Right atrium auricular region (tissue), 2 donors: ENCODE measurements at regions not wholly inside any gene's neighbourhood (a gene's known extent, or its start where the extent isn't known, plus 50 kb on each side); places are given as distances from the start of the nearest gene placed in this dataset.

Experiments
- DNase-seq: peaks from one replicate; pipeline ENCODE4 v3.0.0-alpha.2; 2019; ENCODE audit warnings: low spot score
- H3K27ac ChIP-seq, 2 donors: fragments of 200-600 bp; sonication (generic); 1 replicate in 1 of 2; 2 replicates in 1 of 2; pipeline ENCODE4 v1.5.1; 2016 to 2019
- H3K27me3 ChIP-seq, 2 donors: fragments of 200-600 bp; sonication (generic); one replicate each; pipeline versions ENCODE4 v1.5.1 to v1.6.0; 2017 to 2019
- H3K36me3 ChIP-seq: fragments of 200-600 bp; sonication (generic); one replicate; pipeline ENCODE4 v1.5.1; 2016
- H3K4me1 ChIP-seq, 2 donors: fragments of 200-600 bp; sonication (generic); one replicate each; pipeline versions ENCODE4 v1.5.1 to v1.6.0; 2017 to 2019
- H3K4me3 ChIP-seq, 2 donors: fragments of 200-600 bp; sonication (generic); 1 replicate in 1 of 2; 2 replicates in 1 of 2; pipeline ENCODE4 v1.5.1; 2017 to 2019; ENCODE audit warnings: mild to moderate bottlenecking in 1 of 2, moderate library complexity in 1 of 2
- H3K9me3 ChIP-seq, 2 donors: fragments of 200-600 bp; sonication (generic); one replicate each; pipeline ENCODE4 v1.5.1; 2019
- TF ChIP-seq, protein P1 (sequence below), 2 donors: fragments of 200-600 bp; sonication (generic); IDR thresholded peaks; one replicate each; pipeline ENCODE4 v1.5.1; 2019; ENCODE audit warnings: antibody characterized with exemption in 2 of 2

DNA sequence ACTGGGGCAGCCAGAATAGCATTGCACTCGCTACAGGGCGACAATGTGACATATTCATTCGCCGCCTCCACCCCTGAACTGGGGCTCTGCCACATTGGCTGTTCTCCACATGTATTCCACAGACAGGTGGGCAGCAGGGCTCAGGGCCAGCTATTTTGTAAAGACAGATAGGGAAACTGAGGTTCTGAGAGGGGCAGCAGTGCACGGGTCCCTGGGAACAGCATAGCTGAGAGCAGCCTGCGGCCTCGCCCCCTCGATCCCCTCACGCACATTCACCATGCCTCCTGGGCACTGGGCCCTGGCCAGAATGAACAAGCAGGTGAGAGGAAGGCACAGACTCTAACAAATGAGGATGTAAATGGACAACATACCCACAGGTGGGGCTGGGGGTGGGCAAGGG lies 75.0 kb upstream of the SPATA12 start:
- H3K4me1 ChIP-seq: peaks cover 0 to 58% of the 10 kb centered on the region in 2 donors
- no peak for DNase-seq
- TF ChIP-seq, protein P1, sequence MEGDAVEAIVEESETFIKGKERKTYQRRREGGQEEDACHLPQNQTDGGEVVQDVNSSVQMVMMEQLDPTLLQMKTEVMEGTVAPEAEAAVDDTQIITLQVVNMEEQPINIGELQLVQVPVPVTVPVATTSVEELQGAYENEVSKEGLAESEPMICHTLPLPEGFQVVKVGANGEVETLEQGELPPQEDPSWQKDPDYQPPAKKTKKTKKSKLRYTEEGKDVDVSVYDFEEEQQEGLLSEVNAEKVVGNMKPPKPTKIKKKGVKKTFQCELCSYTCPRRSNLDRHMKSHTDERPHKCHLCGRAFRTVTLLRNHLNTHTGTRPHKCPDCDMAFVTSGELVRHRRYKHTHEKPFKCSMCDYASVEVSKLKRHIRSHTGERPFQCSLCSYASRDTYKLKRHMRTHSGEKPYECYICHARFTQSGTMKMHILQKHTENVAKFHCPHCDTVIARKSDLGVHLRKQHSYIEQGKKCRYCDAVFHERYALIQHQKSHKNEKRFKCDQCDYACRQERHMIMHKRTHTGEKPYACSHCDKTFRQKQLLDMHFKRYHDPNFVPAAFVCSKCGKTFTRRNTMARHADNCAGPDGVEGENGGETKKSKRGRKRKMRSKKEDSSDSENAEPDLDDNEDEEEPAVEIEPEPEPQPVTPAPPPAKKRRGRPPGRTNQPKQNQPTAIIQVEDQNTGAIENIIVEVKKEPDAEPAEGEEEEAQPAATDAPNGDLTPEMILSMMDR (IDR thresholded peaks at IDR 0.05): no peak
- no peaks in the 10 kb centered on the region for H3K36me3 ChIP-seq
- H3K9me3 ChIP-seq: no peaks in the 10 kb centered on the region
- no peaks in the 10 kb centered on the region for H3K27me3 ChIP-seq
- H3K27ac ChIP-seq: no peak overlapping the region
- no peak overlapping the region for H3K4me3 ChIP-seq

GRCh38 chr3:56983427-56983826 lies 77.0 kb upstream of the SPATA12 start:
- Histone ChIP-seq H3K4me3 (no peak overlapping the region), H3K27ac (no peak overlapping the region), H3K9me3 (no peaks in the 10 kb centered on the region), H3K4me1 (peaks cover 0 to 45% of the 10 kb centered on the region in 2 donors), H3K27me3 (no peaks in the 10 kb centered on the region), H3K36me3 (no peaks in the 10 kb centered on the region)
- TF ChIP-seq, protein P1 (IDR thresholded peaks at IDR 0.05): no peak
- no peak for DNase-seq

DNA sequence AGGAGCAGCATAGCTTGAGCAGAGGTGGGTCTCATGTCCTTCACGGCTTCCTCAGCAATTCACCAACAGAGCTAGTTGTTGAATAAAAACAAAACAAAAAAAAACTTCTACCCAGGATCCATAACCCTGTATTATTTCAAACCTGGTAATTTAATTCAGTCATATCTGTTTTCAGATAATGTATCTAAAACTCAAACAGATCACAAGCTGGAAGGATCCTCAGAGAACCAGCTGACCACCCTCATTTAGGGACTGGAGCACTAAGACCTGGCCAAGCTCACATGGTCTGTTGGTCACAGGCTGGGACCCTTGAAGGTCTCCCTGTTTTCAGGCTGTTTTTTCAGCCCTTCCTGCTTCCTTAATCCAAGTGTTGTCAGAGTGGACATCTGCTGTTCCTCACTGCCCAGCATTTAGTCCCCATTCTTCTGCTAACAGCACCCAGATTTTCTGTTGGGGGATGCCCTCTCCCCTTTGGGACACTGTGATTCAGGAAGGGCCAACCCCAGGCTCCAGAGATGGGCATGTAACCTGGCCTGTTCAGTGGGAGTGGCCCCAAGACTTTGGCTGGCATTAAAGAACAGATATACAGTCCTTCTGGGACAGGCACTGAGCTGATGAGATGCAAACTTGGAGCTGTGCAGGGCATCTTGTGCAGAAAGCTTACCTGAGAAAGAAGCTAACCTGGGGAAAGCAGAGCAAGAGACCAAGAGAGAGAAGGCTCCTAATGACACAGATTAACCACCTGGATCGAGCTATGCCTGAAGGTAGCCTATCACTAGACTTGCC lies 78.8 kb upstream of the SPATA12 start:
- H3K4me1 ChIP-seq: peaks cover 0 to 43% of the 10 kb centered on the region in 2 donors
- H3K27me3 ChIP-seq: no peaks in the 10 kb centered on the region
- DNase-seq: peak; percentile 52
- H3K36me3 ChIP-seq: no peaks in the 10 kb centered on the region
- TF ChIP-seq, protein P1 (IDR thresholded peaks at IDR 0.05): no peak
- H3K4me3 ChIP-seq: no peak overlapping the region
- peak overlapping the region in 1 of 2 donors; percentile 27 for H3K27ac ChIP-seq
- no peaks in the 10 kb centered on the region for H3K9me3 ChIP-seq

GRCh38 chr3:56980798-56981390 lies 79.6 kb upstream of the SPATA12 start:
- Histone ChIP-seq H3K4me3 (no peak overlapping the region), H3K36me3 (no peaks in the 10 kb centered on the region), H3K27ac (peak overlapping the region in 1 of 2 donors; percentile 27), H3K27me3 (no peaks in the 10 kb centered on the region), H3K9me3 (no peaks in the 10 kb centered on the region), H3K4me1 (peaks cover 0 to 37% of the 10 kb centered on the region in 2 donors)
- DNase-seq: peak; percentile 91
- TF ChIP-seq, protein P1 (IDR thresholded peaks at IDR 0.05): no peak

DNA sequence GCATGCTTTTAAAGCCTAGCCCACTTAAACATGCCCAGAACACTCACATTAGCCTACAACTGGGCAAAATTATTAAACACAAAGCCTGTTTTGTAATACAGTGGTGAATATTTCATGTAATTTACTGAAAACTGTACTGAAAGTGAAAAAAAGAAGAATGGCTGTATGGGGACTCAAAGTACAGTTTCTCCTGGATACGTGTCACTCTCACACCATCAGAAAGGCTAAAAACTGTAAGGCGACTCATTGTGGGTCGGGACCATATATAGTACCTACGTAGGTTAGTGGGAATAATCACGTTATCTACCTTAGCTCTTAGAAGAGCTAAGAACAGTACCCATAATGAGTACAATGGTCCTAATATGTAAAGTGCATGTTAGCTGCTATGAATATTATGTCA lies 80.2 kb upstream of the SPATA12 start:
- Histone ChIP-seq H3K4me3 (no peak overlapping the region), H3K9me3 (no peaks in the 10 kb centered on the region), H3K27ac (no peak overlapping the region), H3K4me1 (peaks cover 0 to 31% of the 10 kb centered on the region in 2 donors), H3K27me3 (no peaks in the 10 kb centered on the region), H3K36me3 (no peaks in the 10 kb centered on the region)
- no peak for DNase-seq
- TF ChIP-seq, protein P1 (IDR thresholded peaks at IDR 0.05): no peak
